ENCODE measurements at regions not wholly inside any gene's neighbourhood (a gene's known extent, or its start where the extent isn't known, plus 50 kb on each side); places are given as distances from the start of the nearest gene placed in this dataset.

- DNase-seq = no peak
- CTCF ChIA-PET (ENCODE audit: partially characterized antibody) = no interaction called here
- H3K27me3 ChIP-seq (ENCODE audit: insufficient read depth, low read length) = no peaks in the 10 kb centered on the region
Measured at GRCh38 chr6:97630604-97631003, 347.6 kb upstream of the MMS22L start.

GRCh38 chr6:97632341-97632740, 349.3 kb upstream of the MMS22L start:
- Mint-ChIP-seq H3K36me3 (no peaks in the 10 kb centered on the region), H3K4me1 (no peaks in the 10 kb centered on the region), H3K9me3 (peaks cover 0 to 5% (median 0%) of the 10 kb centered on the region in 8 donors), H3K27ac (no peak overlapping the region), H3K27me3 (no peaks in the 10 kb centered on the region), H3K4me3 (no peak overlapping the region)
- DNase-seq = no peak
- Histone ChIP-seq H3K27ac (ENCODE audit: low read depth, low read length) (no peak overlapping the region), H3K4me1 (ENCODE audit: insufficient read depth, low read length) (no peaks in the 10 kb centered on the region), H3K27me3 (ENCODE audit: insufficient read depth, low read length) (no peaks in the 10 kb centered on the region), H3K4me3 (ENCODE audit: low read length in 2 of 2) (no peak overlapping the region), H3K36me3 (ENCODE audit: insufficient read depth, low read length) (no peaks in the 10 kb centered on the region), H3K9me3 (ENCODE audit: control insufficient read depth in 1 of 2, low read length in 2 of 2) (no peaks in the 10 kb centered on the region)
- POLR2A ChIA-PET (ENCODE audit: partially characterized antibody) = no interaction called here
- CTCF ChIA-PET (ENCODE audit: partially characterized antibody) = no interaction called here
- intact Hi-C loops (cut with micrococcal nuclease) = no loop called here

More at GRCh38 chr6:97630604-97631003, 347.6 kb upstream of the MMS22L start:
- Mint-ChIP-seq H3K4me1 (no peaks in the 10 kb centered on the region), H3K4me3 (no peak overlapping the region), H3K36me3 (no peaks in the 10 kb centered on the region), H3K9me3 (peaks cover 0 to 2% (median 0%) of the 10 kb centered on the region in 8 donors), H3K27ac (no peak overlapping the region), H3K27me3 (no peaks in the 10 kb centered on the region)
- POLR2A ChIA-PET (ENCODE audit: partially characterized antibody) = no interaction called here
- Histone ChIP-seq H3K4me1 (ENCODE audit: insufficient read depth, low read length) (no peaks in the 10 kb centered on the region), H3K4me3 (ENCODE audit: low read length in 2 of 2) (no peak overlapping the region), H3K27ac (ENCODE audit: low read depth, low read length) (no peak overlapping the region), H3K36me3 (ENCODE audit: insufficient read depth, low read length) (no peaks in the 10 kb centered on the region), H3K9me3 (ENCODE audit: control insufficient read depth in 1 of 2, low read length in 2 of 2) (no peaks in the 10 kb centered on the region)
- intact Hi-C loops (cut with micrococcal nuclease) = no loop called here

GRCh38 chr6:97639702-97640101, 356.7 kb upstream of the MMS22L start:
- intact Hi-C loops (cut with micrococcal nuclease) = no loop called here
- H3K4me3 Mint-ChIP-seq = no peak overlapping the region
- H3K27me3 Mint-ChIP-seq = no peaks in the 10 kb centered on the region
- H3K4me1 Mint-ChIP-seq = no peaks in the 10 kb centered on the region
- DNase-seq = no peak
- Histone ChIP-seq H3K27ac (ENCODE audit: low read depth, low read length) (no peak overlapping the region), H3K36me3 (ENCODE audit: insufficient read depth, low read length) (no peaks in the 10 kb centered on the region), H3K27me3 (ENCODE audit: insufficient read depth, low read length) (no peaks in the 10 kb centered on the region), H3K4me1 (ENCODE audit: insufficient read depth, low read length) (no peaks in the 10 kb centered on the region), H3K9me3 (ENCODE audit: control insufficient read depth in 1 of 2, low read length in 2 of 2) (no peaks in the 10 kb centered on the region), H3K4me3 (ENCODE audit: low read length in 2 of 2) (no peak overlapping the region)
- H3K27ac Mint-ChIP-seq = no peak overlapping the region
- ChIA-PET POLR2A (ENCODE audit: partially characterized antibody) (no interaction called here), CTCF (ENCODE audit: partially characterized antibody) (no interaction called here)
- H3K36me3 Mint-ChIP-seq = no peaks in the 10 kb centered on the region
- peaks cover 0 to 11% (median 2%) of the 10 kb centered on the region in 8 donors for H3K9me3 Mint-ChIP-seq

GRCh38 chr6:97644353-97644752, 361.3 kb upstream of the MMS22L start:
- CTCF ChIA-PET (ENCODE audit: partially characterized antibody) = no interaction called here
- H3K27ac ChIP-seq (ENCODE audit: low read depth, low read length) = no peak overlapping the region
- POLR2A ChIA-PET (ENCODE audit: partially characterized antibody) = no interaction called here
- no peaks in the 10 kb centered on the region for H3K4me1 Mint-ChIP-seq
- H3K4me3 ChIP-seq (ENCODE audit: low read length in 2 of 2) = no peak overlapping the region
- H3K36me3 ChIP-seq (ENCODE audit: insufficient read depth, low read length) = no peaks in the 10 kb centered on the region
- H3K9me3 ChIP-seq (ENCODE audit: control insufficient read depth in 1 of 2, low read length in 2 of 2) = peaks cover 0 to 5% of the 10 kb centered on the region in 2 donors
- no peaks in the 10 kb centered on the region for H3K4me1 ChIP-seq (ENCODE audit: insufficient read depth, low read length)
- H3K27me3 Mint-ChIP-seq = no peaks in the 10 kb centered on the region
- no peak for DNase-seq
- no peaks in the 10 kb centered on the region for H3K36me3 Mint-ChIP-seq
- H3K9me3 Mint-ChIP-seq = peaks cover 0 to 9% (median 4%) of the 10 kb centered on the region in 8 donors
- no peak overlapping the region for H3K27ac Mint-ChIP-seq
- intact Hi-C loops (cut with micrococcal nuclease) = no loop called here
- no peak overlapping the region for H3K4me3 Mint-ChIP-seq
- H3K27me3 ChIP-seq (ENCODE audit: insufficient read depth, low read length) = no peaks in the 10 kb centered on the region

- Mint-ChIP-seq H3K4me1 (no peaks in the 10 kb centered on the region), H3K27me3 (no peaks in the 10 kb centered on the region), H3K9me3 (peaks cover 0 to 4% (median under 1%) of the 10 kb centered on the region in 8 donors), H3K36me3 (no peaks in the 10 kb centered on the region), H3K27ac (no peak overlapping the region), H3K4me3 (no peak overlapping the region)
- POLR2A ChIA-PET (ENCODE audit: partially characterized antibody) = no interaction called here
- CTCF ChIA-PET (ENCODE audit: partially characterized antibody) = no interaction called here
- no peaks in the 10 kb centered on the region for H3K36me3 ChIP-seq (ENCODE audit: insufficient read depth, low read length)
- H3K27me3 ChIP-seq (ENCODE audit: insufficient read depth, low read length) = no peaks in the 10 kb centered on the region
- no peaks in the 10 kb centered on the region for H3K4me1 ChIP-seq (ENCODE audit: insufficient read depth, low read length)
- intact Hi-C loops (cut with micrococcal nuclease) = loop anchor here (5.0 kb wide), 1 partner anchor 1688 kb away; no protein-coding TSS in a partner anchor
- H3K9me3 ChIP-seq (ENCODE audit: control insufficient read depth in 1 of 2, low read length in 2 of 2) = peaks cover 0 to 5% of the 10 kb centered on the region in 2 donors
- H3K27ac ChIP-seq (ENCODE audit: low read depth, low read length) = no peak overlapping the region
- no peak for DNase-seq
- H3K4me3 ChIP-seq (ENCODE audit: low read length in 2 of 2) = no peak overlapping the region
Measured at GRCh38 chr6:97645757-97646156, 362.7 kb upstream of the MMS22L start.

GRCh38 chr6:97653076-97653475, 370.1 kb upstream of the MMS22L start:
- peaks cover 0 to 2% of the 10 kb centered on the region in 2 donors for H3K9me3 ChIP-seq (ENCODE audit: control insufficient read depth in 1 of 2, low read length in 2 of 2)
- Mint-ChIP-seq H3K4me1 (no peaks in the 10 kb centered on the region), H3K27ac (no peak overlapping the region), H3K4me3 (no peak overlapping the region), H3K36me3 (no peaks in the 10 kb centered on the region), H3K27me3 (no peaks in the 10 kb centered on the region), H3K9me3 (peaks cover 0 to 6% (median under 1%) of the 10 kb centered on the region in 8 donors)
- intact Hi-C loops (cut with micrococcal nuclease) = no loop called here
- H3K27ac ChIP-seq (ENCODE audit: low read depth, low read length) = no peak overlapping the region
- DNase-seq = no peak
- H3K4me3 ChIP-seq (ENCODE audit: low read length in 2 of 2) = no peak overlapping the region
- no peaks in the 10 kb centered on the region for H3K4me1 ChIP-seq (ENCODE audit: insufficient read depth, low read length)
- H3K27me3 ChIP-seq (ENCODE audit: insufficient read depth, low read length) = no peaks in the 10 kb centered on the region
- CTCF ChIA-PET (ENCODE audit: partially characterized antibody) = no interaction called here
- POLR2A ChIA-PET (ENCODE audit: partially characterized antibody) = no interaction called here
- H3K36me3 ChIP-seq (ENCODE audit: insufficient read depth, low read length) = no peaks in the 10 kb centered on the region

- no peaks in the 10 kb centered on the region for H3K27me3 Mint-ChIP-seq
Measured at GRCh38 chr6:97653517-97653916, 370.5 kb upstream of the MMS22L start.

GRCh38 chr6:97654674-97655073, 371.7 kb upstream of the MMS22L start:
- no peak overlapping the region for H3K27ac ChIP-seq (ENCODE audit: low read depth, low read length)
- Mint-ChIP-seq H3K27me3 (no peaks in the 10 kb centered on the region), H3K9me3 (peaks cover 0 to 6% (median under 1%) of the 10 kb centered on the region in 8 donors), H3K4me1 (no peaks in the 10 kb centered on the region), H3K4me3 (no peak overlapping the region), H3K27ac (no peak overlapping the region), H3K36me3 (no peaks in the 10 kb centered on the region)
- H3K4me1 ChIP-seq (ENCODE audit: insufficient read depth, low read length) = no peaks in the 10 kb centered on the region
- intact Hi-C loops (cut with micrococcal nuclease) = no loop called here
- POLR2A ChIA-PET (ENCODE audit: partially characterized antibody) = no interaction called here
- no peaks in the 10 kb centered on the region for H3K36me3 ChIP-seq (ENCODE audit: insufficient read depth, low read length)
- H3K4me3 ChIP-seq (ENCODE audit: low read length in 2 of 2) = no peak overlapping the region
- CTCF ChIA-PET (ENCODE audit: partially characterized antibody) = no interaction called here
- H3K9me3 ChIP-seq (ENCODE audit: control insufficient read depth in 1 of 2, low read length in 2 of 2) = no peaks in the 10 kb centered on the region
- DNase-seq = no peak
- H3K27me3 ChIP-seq (ENCODE audit: insufficient read depth, low read length) = no peaks in the 10 kb centered on the region

More at GRCh38 chr6:97653517-97653916, 370.5 kb upstream of the MMS22L start:
- POLR2A ChIA-PET (ENCODE audit: partially characterized antibody) = no interaction called here
- Histone ChIP-seq H3K36me3 (ENCODE audit: insufficient read depth, low read length) (no peaks in the 10 kb centered on the region), H3K27ac (ENCODE audit: low read depth, low read length) (no peak overlapping the region), H3K4me1 (ENCODE audit: insufficient read depth, low read length) (no peaks in the 10 kb centered on the region), H3K4me3 (ENCODE audit: low read length in 2 of 2) (no peak overlapping the region), H3K9me3 (ENCODE audit: control insufficient read depth in 1 of 2, low read length in 2 of 2) (no peaks in the 10 kb centered on the region), H3K27me3 (ENCODE audit: insufficient read depth, low read length) (no peaks in the 10 kb centered on the region)
- H3K9me3 Mint-ChIP-seq = peaks cover 0 to 6% (median under 1%) of the 10 kb centered on the region in 8 donors
- H3K4me1 Mint-ChIP-seq = no peaks in the 10 kb centered on the region
- no peak overlapping the region for H3K27ac Mint-ChIP-seq
- no peak for DNase-seq
- no peaks in the 10 kb centered on the region for H3K36me3 Mint-ChIP-seq
- H3K4me3 Mint-ChIP-seq = no peak overlapping the region
- CTCF ChIA-PET (ENCODE audit: partially characterized antibody) = no interaction called here
- intact Hi-C loops (cut with micrococcal nuclease) = no loop called here

All from CD4-positive, alpha-beta memory T cell (primary cell).